ENCODE measurements at regions not wholly inside any gene's neighbourhood (a gene's known extent, or its start where the extent isn't known, plus 50 kb on each side); places are given as distances from the start of the nearest gene placed in this dataset.
"Not testable (repeated sequence)": the region's sequence is repeated elsewhere in the genome, so short reads cannot be mapped to it uniquely, and the experiment has no call there.

- Histone ChIP-seq H3K4me1 (ENCODE audit: control insufficient read depth, insufficient read depth, low read length) (no peaks in the 10 kb centered on the region), H3K79me2 (ENCODE audit: control insufficient read depth, insufficient read depth, low read length) (no peaks in the 10 kb centered on the region), H3K27me3 (replicated peaks in 1 of 2; ENCODE audit: control insufficient read depth in 2 of 2, insufficient read depth in 2 of 2, low read length in 1 of 2) (no peaks in the 10 kb centered on the region), H3K4me3 (no peak overlapping the region), H4K20me1 (ENCODE audit: control insufficient read depth, insufficient read depth) (no peaks in the 10 kb centered on the region), H3K9ac (ENCODE audit: control insufficient read depth, insufficient read depth, low read length) (no peak overlapping the region), H2AFZ (ENCODE audit: control insufficient read depth, low read depth, low read length) (no peak overlapping the region), H3K36me3 (ENCODE audit: control insufficient read depth in 2 of 2, insufficient read depth in 2 of 2, low read length in 1 of 2) (no peaks in the 10 kb centered on the region), H3K4me2 (ENCODE audit: control insufficient read depth, insufficient read depth) (no peak overlapping the region), H3K27ac (ENCODE audit: control insufficient read depth, insufficient read depth) (no peak overlapping the region), H3K9me3 (replicated peaks; ENCODE audit: control insufficient read depth, insufficient read depth, low read length) (peaks cover 4% of the 10 kb centered on the region; the same call in 2 of the 3 replicates)
- ChIA-PET RAD21 (ENCODE audit: unreplicated experiment) (no interaction called here), SMC1A (ENCODE audit: uncharacterized antibody, unreplicated experiment) (no interaction called here), CTCF (interaction anchor here (0.8 to 1.3 kb wide), 5 partner anchors 8 to 1691 kb away, joined by 3 to 4 read pairs (median 3); no protein-coding TSS in a partner anchor), POLR2A (interaction anchor here (0.6 kb wide), 1 partner anchor 81 kb away, joined by 3 read pairs; no protein-coding TSS in a partner anchor)
- ATAC-seq (no peak), FAIRE-seq (no peak), DNase-seq (ENCODE audit: low read depth, low spot score) (no peak)
- in situ Hi-C loops (cut with MboI): no loop called here
- intact Hi-C loops (cut with micrococcal nuclease; ENCODE audit: unreplicated experiment): loop anchor here (10.0 kb wide), 1 partner anchor 147 kb away; no protein-coding TSS in a partner anchor
- BruUV-seq (replicated peaks): no TSS peak
- TF ChIP-seq ASH2L (IDR thresholded peaks at IDR 0.05; ENCODE audit: borderline replicate concordance, low read depth) (no peak), E2F4 (IDR thresholded peaks at IDR 0.05; ENCODE audit: low read depth, low read length) (no peak), SMC3 (IDR thresholded peaks at IDR 0.05; ENCODE audit: borderline replicate concordance, low read length) (peak; percentile 40; the same call in 1 of the 2 replicates), RAD21 (IDR thresholded peaks at IDR 0.05; ENCODE audit: insufficient read depth, low read depth, low read length) (0 out of 2 replicates have a peak, but pooled peaks have one; percentile 38), CBX5 (IDR thresholded peaks at IDR 0.05; ENCODE audit: low read depth) (peak; percentile 78; the same call in 1 of the 2 replicates), CTCF (IDR thresholded peaks at IDR 0.05 in 2 of 3, conservative IDR thresholded peaks at IDR 0.05 in 1 of 3; ENCODE audit: control insufficient read depth in 2 of 3, extremely low read depth in 1 of 3, insufficient read depth in 1 of 3, low read depth in 3 of 3, low read length in 3 of 3) (peak; percentile 43 to 49 (median 48); a peak in 5 of 6 replicates)
- WGBS (ENCODE audit: insufficient coverage, insufficient replicate concordance, low lambda C conversion rate, missing lambda C conversion rate): 1% methylated on average over 4 of the region's 4 CpGs
Measured at GRCh38 chr2:31688282-31688681, 107.5 kb upstream of the SRD5A2 start.

- H3K9me3 ChIP-seq (replicated peaks; ENCODE audit: control insufficient read depth, insufficient read depth, low read length); POLR2A ChIA-PET; H3K9ac ChIP-seq (ENCODE audit: control insufficient read depth, insufficient read depth, low read length); H3K4me3 ChIP-seq; in situ Hi-C loops (cut with MboI); H4K20me1 ChIP-seq (ENCODE audit: control insufficient read depth, insufficient read depth); H3K4me1 ChIP-seq (ENCODE audit: control insufficient read depth, insufficient read depth, low read length); FAIRE-seq; H3K36me3 ChIP-seq (ENCODE audit: control insufficient read depth in 2 of 2, insufficient read depth in 2 of 2, low read length in 1 of 2); H3K79me2 ChIP-seq (ENCODE audit: control insufficient read depth, insufficient read depth, low read length); DNase-seq (ENCODE audit: low read depth, low spot score); H3K27ac ChIP-seq (ENCODE audit: control insufficient read depth, insufficient read depth); CTCF ChIA-PET; H3K27me3 ChIP-seq (replicated peaks in 1 of 2; ENCODE audit: control insufficient read depth in 2 of 2, insufficient read depth in 2 of 2, low read length in 1 of 2); SMC1A ChIA-PET (ENCODE audit: uncharacterized antibody, unreplicated experiment); H2AFZ ChIP-seq (ENCODE audit: control insufficient read depth, low read depth, low read length); BruUV-seq (replicated peaks); RAD21 ChIA-PET (ENCODE audit: unreplicated experiment); ATAC-seq; H3K4me2 ChIP-seq (ENCODE audit: control insufficient read depth, insufficient read depth): not testable (repeated sequence)
- intact Hi-C loops (cut with micrococcal nuclease; ENCODE audit: unreplicated experiment): loop anchor here (10.0 kb wide), 1 partner anchor 151 kb away; no protein-coding TSS in a partner anchor
- WGBS (ENCODE audit: insufficient coverage, insufficient replicate concordance, low lambda C conversion rate, missing lambda C conversion rate): 23% methylated on average over 4 of the region's 4 CpGs
Measured at GRCh38 chr2:31683506-31683905, 102.8 kb upstream of the SRD5A2 start.

Data from GM12878 (cell line).